ENCODE measurements at regions not wholly inside any gene's neighbourhood (a gene's known extent, or its start where the extent isn't known, plus 50 kb on each side); places are given as distances from the start of the nearest gene placed in this dataset.

GRCh38 chr3:73294537-73294936 is 233.1 kb downstream of the EBLN2 start:
- dilution Hi-C loops (cut with HindIII; ENCODE audit: low sequenced_read_pairs, unreplicated experiment) = no loop called here
- Histone ChIP-seq H3K9me3 (ENCODE audit: control insufficient read depth, insufficient read depth, low read length) (no peaks in the 10 kb centered on the region), H3K18ac (ENCODE audit: low read depth, low read length) (no peak overlapping the region), H3K56ac (ENCODE audit: extremely low read depth, insufficient read depth, low read length) (no peak overlapping the region), H3K14ac (replicated peaks; ENCODE audit: low read depth, low read length) (no peak overlapping the region), H3K4me3 (ENCODE audit: insufficient read depth, low read depth, low read length) (no peak overlapping the region), H3K79me1 (ENCODE audit: low read depth in 1 of 2, low read length in 2 of 2) (no peaks in the 10 kb centered on the region), H3K4me1 (ENCODE audit: control insufficient read depth, insufficient read depth, low read length) (no peaks in the 10 kb centered on the region), H3K36me3 (ENCODE audit: control insufficient read depth, insufficient read depth, low read length) (no peaks in the 10 kb centered on the region), H4K20me1 (ENCODE audit: insufficient read depth, low read length) (no peaks in the 10 kb centered on the region), H2BK5ac (ENCODE audit: low read depth, low read length, poor library complexity, severe bottlenecking) (no peak overlapping the region), H4K91ac (ENCODE audit: insufficient read depth, low read depth, low read length) (no peak overlapping the region), H3K4me2 (ENCODE audit: low read depth, low read length) (no peak overlapping the region), H2BK120ac (ENCODE audit: low read depth, low read length) (no peak overlapping the region), H4K8ac (ENCODE audit: low read depth in 2 of 2, low read length in 2 of 2) (no peak overlapping the region), H2AFZ (replicated peaks; ENCODE audit: low read length, poor library complexity) (no peak overlapping the region), H2BK15ac (ENCODE audit: low read depth, low read length) (no peak overlapping the region), H3K27ac (ENCODE audit: insufficient read depth, low read length) (no peak overlapping the region), H2BK20ac (ENCODE audit: low read depth, low read length) (no peak overlapping the region), H3K23ac (ENCODE audit: low read depth, low read length) (no peak overlapping the region), H3K27me3 (ENCODE audit: control insufficient read depth, insufficient read depth, low read length) (no peaks in the 10 kb centered on the region), H2AK5ac (ENCODE audit: low read depth, low read length) (no peak overlapping the region), H3K9ac (ENCODE audit: low read depth, low read length) (no peak overlapping the region), H2AK9ac (replicated peaks; ENCODE audit: low read depth, low read length, poor library complexity) (no peak overlapping the region), H3K9me1 (ENCODE audit: insufficient read depth, low read length) (no peaks in the 10 kb centered on the region), H4K5ac (ENCODE audit: low read depth, low read length) (no peak overlapping the region), H3K4ac (ENCODE audit: low read depth, low read length) (no peak overlapping the region)
- intact Hi-C loops (cut with micrococcal nuclease) = no loop called here
- POLR2A ChIA-PET (ENCODE audit: unreplicated experiment) = no interaction called here
- DNase-seq (no peak), ATAC-seq (ENCODE audit: low read depth) (no peak)
- no TSS peak for BruUV-seq (replicated peaks)
- 61% methylated on average over 5 of the region's 8 CpGs; no CpG with 5 or more reads in 1 of the 2 experiments for WGBS, 2 experiments (ENCODE audit: extremely low coverage in 2 of 2, insufficient read length in 1 of 2)
- CTCF ChIA-PET = no interaction called here
- no peak for TF ChIP-seq CTCF (conservative IDR thresholded peaks at IDR 0.05; ENCODE audit: low read depth, low read length)
- no peak for TF ChIP-seq SMC3 (IDR thresholded peaks at IDR 0.05; ENCODE audit: low read depth, low read length)
- TF ChIP-seq POLR2A (IDR thresholded peaks at IDR 0.05; ENCODE audit: low read depth, low read length) = no peak
- no peak for TF ChIP-seq CEBPB (IDR thresholded peaks at IDR 0.05; ENCODE audit: low read depth, low read length)
- TF ChIP-seq BHLHE40 (IDR thresholded peaks at IDR 0.05; ENCODE audit: low read depth, low read length) = no peak
- TF ChIP-seq MAFK (IDR thresholded peaks at IDR 0.05; ENCODE audit: low read depth, low read length) = no peak
- no peak for TF ChIP-seq FOS (IDR thresholded peaks at IDR 0.05; ENCODE audit: low read depth, low read length)
- in situ Hi-C loops (cut with MboI; ENCODE audit: low sequenced_read_pairs) = no loop called here
